AG09319 (cell line): ENCODE measurements at regions not wholly inside any gene's neighbourhood (a gene's known extent, or its start where the extent isn't known, plus 50 kb on each side); places are given as distances from the start of the nearest gene placed in this dataset.

Experiments
- DNase-seq: peaks from one replicate; pipeline ENCODE4 v3.0.0-alpha.2; 2010; ENCODE audit warnings: low read depth; ENCODE audit errors: extremely low read depth
- CTCF ChIP-seq: IDR thresholded peaks from 2 replicates; pipeline ENCODE4 v1.5.1; 2011; ENCODE audit warnings: low read depth, mild to moderate bottlenecking, inconsistent platforms, low read length, moderate library complexity

- no peak for TF ChIP-seq CTCF
Observed at GRCh38 chr10:35711615-35712411, 69.7 kb upstream of the FZD8 start.

GRCh38 chr10:35707642-35708425 lies 65.7 kb upstream of the FZD8 start:
- no peak for DNase-seq
- no peak for TF ChIP-seq CTCF

More at GRCh38 chr10:35711615-35712411, 69.7 kb upstream of the FZD8 start:
- no peak for DNase-seq

GRCh38 chr10:35706959-35707358 lies 64.9 kb upstream of the FZD8 start:
- TF ChIP-seq CTCF = no peak
- DNase-seq = no peak

GRCh38 chr10:35705671-35706070 lies 63.6 kb upstream of the FZD8 start:
- no peak for TF ChIP-seq CTCF
- no peak for DNase-seq

- TF ChIP-seq CTCF = no peak
- DNase-seq = no peak
Observed at GRCh38 chr10:35705051-35705450, 63.0 kb upstream of the FZD8 start.

GRCh38 chr10:35704401-35704800 lies 62.3 kb upstream of the FZD8 start:
- TF ChIP-seq CTCF = no peak
- DNase-seq = no peak

- DNase-seq = no peak
- TF ChIP-seq CTCF = no peak
Observed at GRCh38 chr10:35700487-35700882, 58.4 kb upstream of the FZD8 start.
